Ureter (tissue), 1 donor: ENCODE measurements at regions not wholly inside any gene's neighbourhood (a gene's known extent, or its start where the extent isn't known, plus 50 kb on each side); places are given as distances from the start of the nearest gene placed in this dataset.
"Not testable (repeated sequence)": the region's sequence is repeated elsewhere in the genome, so short reads cannot be mapped to it uniquely, and the experiment has no call there.

Experiments
- DNase-seq: peaks from one replicate; pipeline ENCODE4 v3.0.0-alpha.2; 2020; ENCODE audit warnings: low spot score
- donor health status: DM: yes; HTN: yes; CAD: no.

DNA sequence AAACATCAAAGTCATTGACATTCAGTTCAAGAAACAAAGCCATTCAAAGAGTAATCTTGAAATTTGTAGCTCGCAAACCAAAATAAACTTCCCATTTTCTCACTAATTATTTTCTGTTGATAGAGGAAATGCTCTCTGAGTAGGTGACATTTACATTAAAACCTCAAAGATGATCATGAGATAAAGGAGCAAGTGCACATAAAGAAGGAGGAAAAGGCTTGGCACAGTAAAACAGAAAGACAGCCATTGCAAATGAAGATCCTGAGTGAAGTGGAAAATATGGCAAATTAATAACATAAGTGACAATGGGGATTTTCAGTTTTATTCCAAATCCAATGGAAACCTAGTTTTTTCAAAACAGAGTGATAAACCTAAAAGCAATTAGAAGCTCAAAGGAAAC lies 2320.8 kb downstream of the ARAP2 start:
- DNase-seq: no peak

DNA sequence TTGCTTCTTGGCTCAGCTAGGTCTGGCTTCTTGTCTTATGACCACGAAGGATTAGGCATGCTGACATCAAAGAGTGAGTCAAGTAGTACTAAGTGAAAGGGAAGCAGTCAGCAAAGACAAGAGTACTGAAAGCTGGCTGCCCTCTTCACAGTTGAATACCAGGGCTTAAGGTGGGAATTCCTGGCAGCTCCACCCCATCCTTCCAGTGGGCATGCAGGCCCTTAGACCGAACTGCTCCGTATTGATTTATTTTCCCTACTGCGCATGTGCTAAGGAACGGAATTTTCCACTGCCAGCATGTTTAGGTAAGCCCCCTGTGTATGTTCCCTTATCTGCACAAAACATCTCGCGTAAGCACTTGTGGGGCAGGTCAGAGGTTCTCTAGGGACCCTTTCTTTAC lies 2320.1 kb downstream of the ARAP2 start:
- DNase-seq: no peak

DNA sequence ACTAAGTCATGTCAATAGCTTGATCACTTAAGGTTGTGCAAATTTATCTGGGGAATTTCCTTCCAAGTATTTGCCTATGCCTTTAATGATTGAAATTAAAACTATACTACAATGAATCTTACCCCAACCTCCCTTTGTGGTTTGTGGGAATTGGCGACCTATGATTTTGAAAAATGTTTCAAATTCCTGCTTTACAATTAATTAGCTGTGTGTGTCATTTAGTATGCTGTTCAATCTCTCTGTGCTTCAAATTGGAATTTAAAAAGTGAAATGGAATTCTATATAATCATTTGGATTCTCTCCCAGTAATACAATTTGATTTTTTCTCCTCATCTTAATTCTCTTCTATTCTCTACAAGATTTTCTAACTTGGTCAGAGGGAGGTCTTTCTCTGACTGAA lies 2319.5 kb downstream of the ARAP2 start:
- DNase-seq: no peak

DNA sequence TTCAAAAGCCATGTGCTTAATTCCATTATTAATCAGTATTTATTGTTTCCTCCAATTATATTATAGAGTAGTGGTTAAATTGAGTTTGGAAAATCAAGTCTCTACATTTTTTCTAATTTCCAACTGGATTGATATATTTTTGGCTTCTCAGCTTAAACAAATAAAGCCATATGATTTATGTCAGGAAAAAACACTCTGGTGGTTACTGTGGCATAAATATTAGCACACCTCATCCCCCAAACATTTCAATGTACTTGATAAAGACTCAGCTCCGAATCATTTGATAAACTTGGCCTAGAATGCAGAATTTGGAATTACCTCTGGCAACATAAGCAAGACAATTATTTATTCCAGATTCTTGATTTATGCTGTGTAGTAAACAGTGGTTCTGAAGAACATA lies 2313.8 kb downstream of the ARAP2 start:
- DNase-seq: no peak

DNA sequence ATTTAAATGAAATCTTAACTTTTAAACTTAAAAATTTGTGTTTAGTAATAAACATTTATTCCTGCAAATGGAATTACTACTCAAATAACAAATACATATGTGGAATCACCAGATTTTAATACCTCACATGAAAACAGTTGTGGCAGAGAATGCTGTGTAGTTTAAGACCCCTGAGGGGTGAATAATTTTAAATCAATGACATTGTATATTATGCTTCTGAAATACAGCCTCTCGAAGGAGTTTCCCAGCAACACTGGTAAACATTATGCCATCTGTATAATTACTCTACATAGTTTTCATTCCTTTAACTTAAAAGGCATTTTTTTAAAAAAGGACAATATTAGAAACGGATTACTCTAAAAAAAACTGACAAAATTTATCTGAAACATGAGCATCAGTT lies 2313.3 kb downstream of the ARAP2 start:
- DNase-seq: no peak

DNA sequence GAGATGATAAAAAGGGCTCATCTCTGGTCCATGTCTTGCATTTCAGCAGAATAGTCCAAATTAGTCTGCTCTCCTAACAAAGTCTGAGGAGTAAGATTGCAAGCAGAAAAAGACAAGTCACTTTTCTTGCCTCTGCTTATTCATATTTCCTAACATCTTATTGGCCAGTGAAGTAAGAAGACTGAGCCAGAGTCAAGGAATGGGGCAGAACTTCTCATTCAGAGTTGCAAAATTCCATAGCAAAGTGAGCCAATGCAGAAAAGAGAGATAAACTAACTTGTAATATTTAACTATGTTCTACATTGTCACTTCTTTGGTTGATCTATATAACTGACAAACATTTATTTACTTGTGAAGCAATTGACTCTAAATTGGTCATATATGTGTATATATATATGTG lies 2304.0 kb downstream of the ARAP2 start:
- DNase-seq: no peak

DNA sequence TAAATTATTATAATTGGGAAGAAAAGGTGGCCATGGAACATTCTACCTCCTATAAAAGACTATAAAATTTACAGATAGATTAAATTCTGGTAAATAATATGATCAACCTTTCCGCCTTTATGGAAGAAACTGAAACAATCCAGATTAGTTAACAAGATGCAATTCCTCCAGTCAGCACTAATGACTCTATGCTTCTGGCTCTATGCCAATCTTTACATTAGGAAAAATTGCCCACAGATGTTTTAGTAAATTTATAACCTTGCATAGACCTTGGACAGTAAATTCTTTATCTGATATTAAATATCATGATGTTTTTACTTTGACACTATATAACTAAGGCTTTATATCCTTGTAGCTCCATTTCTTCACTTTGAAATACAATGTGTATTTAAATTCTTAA lies 2302.5 kb downstream of the ARAP2 start:
- DNase-seq: no peak

DNA sequence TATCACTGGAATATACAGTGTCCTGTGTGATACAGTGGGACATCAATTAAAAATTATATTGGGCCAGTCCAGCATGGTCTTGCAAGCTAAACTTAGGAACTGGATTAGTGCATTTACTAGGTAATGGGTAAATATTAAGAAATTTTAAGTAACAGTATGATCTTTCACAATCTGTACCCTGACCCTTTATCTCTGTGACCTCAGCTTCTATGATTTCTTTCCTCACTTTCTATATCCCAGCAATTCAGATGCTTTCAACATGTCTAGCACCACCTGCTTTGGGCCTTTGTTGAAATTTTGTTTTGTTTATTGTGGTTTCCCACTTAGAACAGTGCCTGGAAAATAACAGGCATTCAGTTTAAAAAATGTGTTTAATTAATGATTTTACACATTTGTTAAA lies 2295.4 kb downstream of the ARAP2 start:
- DNase-seq: no peak

DNA sequence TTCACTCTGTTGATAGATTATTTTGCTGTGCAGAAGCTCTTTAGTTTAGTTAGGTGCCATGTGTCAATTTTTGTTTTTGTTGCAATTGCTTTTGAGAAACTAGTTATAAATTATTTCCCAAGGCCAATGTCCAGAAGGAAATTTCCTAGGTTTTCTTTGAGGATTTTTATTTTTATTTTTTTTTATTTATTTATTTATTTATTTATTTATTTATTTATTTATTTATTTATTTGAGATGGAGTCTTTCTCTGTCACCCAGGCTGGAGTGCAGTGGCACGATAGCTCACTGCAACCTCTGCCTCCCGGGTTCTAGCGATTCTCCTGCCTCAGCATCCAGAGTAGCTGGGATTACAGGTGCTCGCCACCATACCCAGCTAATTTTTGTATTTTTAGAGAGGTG lies 2290.5 kb downstream of the ARAP2 start:
- not testable (repeated sequence) for DNase-seq

DNA sequence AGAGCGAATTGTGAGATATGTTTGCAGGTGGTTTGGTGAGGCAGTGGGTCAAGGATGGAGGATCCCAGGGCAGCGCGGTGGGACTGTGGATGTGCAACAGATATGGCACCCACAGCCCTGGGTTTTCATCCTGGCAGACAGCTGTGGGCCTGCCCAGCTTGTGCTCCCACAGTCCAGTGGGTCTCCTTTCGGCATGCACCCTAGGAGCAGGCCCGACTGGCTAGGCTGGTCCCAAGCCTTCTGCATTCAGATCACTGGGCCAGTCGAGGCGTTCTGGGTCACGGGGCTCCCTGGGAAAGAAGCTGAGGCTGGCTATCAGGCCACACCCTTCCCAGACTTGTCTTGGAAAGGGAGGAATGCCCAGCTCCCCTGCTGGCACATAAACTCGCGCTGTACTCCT lies 2289.6 kb downstream of the ARAP2 start:
- no peak for DNase-seq

DNA sequence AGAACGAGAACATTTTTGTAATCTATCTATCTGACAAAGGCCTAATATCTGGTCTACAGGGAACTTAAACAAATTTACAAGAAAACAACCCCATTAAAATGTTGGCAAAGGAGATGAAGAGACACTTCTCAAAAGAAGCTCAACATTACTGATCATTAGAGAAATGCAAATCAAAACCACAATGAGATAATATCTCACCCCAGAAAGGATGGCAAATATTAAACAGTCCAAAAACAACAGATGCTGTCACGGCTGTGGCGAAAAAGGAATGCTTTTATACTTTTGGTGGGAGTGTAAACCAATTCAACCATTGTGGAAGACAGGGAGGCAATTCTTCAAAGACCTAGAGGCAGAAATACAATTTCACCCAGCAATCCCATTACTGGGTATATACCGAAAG lies 2284.8 kb downstream of the ARAP2 start:
- no peak for DNase-seq

DNA sequence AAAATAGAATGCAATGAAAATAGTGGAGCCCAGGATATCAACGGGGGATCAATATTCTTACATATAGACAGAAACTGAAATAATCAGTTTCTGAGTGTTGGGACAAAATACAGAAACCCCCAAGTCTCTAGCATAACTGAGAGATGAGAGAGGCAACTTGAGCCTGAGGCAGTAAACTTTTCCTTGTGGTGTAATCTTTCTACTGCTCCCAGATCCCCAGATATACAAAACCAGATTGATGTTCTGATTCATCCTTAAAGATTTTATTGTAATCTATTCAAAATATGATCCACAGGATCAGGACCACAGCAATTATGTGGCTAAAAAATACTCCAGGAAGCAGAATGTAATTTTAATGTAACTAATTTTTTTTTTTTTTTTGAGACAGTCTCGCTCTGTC lies 2282.6 kb downstream of the ARAP2 start:
- no peak for DNase-seq

DNA sequence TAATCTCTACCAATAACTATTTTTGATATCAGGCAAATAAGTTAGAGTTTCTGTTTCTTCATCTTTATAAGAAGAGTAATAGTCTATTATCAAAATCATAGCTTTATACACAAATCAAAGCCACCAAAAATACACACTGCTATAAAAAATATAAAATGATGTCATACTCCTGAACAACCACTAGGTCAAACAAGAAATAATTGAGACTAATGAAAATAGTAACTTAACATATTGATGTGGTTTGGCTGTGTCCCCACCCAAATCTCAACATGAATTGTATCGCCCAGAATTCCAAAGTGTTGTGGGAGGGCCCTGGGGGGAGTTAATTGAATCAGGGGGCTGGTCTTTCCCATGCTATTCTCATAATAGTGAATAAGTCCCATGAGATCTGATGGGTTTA lies 2277.5 kb downstream of the ARAP2 start:
- DNase-seq: no peak

DNA sequence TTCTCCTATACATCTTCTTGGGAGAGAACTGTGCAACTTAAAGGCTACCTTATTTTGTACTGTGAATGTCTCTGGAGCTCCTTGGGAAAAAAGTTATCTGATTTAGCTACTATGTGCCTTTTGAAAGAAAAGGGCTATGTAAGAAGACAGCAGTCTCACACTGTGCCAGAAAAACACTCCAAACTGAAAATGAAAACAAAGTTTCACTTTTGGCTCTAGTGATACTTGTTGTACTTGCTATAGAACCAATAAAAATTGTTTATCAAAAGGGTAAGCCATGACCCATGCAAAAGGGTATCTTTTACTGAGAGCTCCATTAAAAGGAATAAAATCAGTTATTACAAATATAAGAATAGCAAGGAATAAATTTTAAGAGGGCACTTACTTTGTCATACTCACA lies 2270.0 kb downstream of the ARAP2 start:
- DNase-seq: no peak

DNA sequence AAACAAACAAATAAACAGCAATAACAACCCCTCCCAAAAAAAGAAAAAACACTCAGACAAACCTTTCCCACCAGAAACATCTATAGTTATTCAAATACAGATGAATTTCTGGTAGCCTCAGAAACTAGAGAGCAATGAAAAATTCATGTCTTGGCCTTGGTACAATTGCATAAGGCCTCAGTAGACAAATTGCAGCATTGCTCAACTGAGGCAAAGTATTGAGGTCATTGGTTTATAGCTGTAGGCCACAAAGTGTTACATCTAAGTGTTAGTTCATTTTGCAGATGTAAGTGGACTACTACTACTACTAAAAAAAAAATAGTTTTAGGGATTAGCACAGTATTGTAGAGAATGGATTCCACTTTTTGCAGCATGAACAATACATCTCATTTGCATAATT lies 2268.3 kb downstream of the ARAP2 start:
- no peak for DNase-seq

DNA sequence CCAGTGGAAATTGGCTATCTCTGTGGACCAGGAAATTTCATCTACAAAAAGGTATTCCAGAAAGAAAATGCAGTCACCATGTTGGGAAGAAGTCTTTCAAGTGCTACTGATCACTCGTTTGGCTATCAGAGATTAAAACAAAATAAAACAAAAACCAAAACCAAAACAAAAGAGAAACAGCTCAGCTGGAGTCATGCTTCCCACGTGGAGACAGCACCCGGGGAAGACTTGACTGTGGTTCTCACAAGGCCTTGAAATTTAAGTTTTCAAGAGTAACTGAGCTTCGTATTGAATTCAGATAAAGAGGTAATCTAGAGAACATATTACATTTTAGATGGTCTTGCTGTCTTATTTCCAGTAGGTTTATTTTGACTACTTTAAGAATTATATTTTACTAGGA lies 2264.5 kb downstream of the ARAP2 start:
- DNase-seq: not testable (repeated sequence)

DNA sequence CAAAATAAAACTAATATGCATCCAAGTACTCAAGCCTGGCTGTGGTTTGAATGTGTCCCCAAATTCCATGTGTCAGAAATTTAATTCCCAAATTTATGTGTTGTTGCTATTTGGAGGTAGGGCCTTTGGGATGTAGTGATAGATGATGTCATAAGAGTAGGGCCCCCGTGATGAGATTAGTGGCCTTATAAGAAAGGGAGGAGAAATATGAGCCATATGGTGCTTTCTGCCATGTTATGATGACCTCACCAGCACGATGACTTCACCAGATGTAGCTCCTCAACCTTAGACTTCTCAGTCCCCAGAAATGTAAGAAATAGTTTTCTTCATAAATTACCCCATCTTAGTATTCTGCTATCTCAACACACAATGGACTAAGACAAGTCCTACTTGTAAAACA lies 2264.0 kb downstream of the ARAP2 start:
- DNase-seq: no peak

DNA sequence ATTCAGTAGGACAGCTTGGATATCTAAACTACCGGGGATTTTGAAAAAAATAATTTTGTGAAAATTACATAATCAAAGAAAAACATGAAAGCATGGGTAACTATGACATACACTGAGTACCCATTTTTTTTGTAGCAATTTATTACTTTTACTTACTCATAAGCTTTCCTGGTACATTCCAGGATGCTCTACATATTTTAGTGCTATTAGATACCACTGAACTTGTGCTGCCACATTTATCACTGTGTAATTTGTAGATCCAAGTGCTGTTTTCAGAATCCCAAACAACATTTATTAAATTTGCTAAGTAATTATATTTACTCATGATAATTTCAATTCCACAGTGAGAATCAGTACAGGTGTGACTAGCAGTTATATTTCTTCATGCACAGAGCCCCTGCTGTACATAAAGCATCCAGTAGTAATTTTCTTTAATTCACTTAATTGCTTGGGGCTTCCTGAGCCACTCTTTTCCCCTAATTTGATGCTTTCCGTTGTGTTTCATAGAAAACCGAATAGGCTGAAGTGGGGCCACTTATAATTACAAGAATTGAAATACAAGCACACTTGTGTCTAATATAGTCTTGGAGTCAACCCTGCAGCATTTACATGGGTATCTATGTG lies 2254.4 kb downstream of the ARAP2 start:
- DNase-seq: no peak

DNA sequence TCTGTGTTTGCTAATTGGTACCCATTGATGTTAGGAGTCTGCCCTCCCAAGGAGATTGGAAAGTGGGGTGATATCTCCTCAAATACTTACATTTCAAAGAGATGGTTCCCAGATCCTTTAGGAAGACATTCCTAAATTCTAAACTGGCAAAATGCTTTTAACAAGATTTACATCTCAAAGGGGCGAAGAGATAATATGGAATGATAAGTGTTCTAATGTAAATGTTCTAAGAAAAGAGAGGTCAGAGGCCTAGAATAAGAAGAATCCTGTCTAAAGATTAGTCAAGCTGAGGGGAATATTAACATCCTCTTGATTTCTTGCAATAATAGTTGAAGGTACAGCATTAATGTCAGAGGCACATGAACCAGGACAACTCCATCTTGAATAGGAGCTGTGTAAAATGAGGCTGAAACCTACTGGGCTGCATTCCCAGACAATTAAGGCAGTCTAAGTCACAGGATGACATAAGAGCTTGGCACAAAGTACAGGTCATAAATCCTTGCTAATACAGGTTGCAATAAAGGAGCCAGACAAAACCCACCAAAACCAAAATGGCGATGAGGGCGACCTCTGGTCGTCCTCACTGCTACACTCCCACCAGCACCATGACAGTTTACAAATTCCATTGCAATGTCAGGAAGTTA lies 2248.1 kb downstream of the ARAP2 start:
- no peak for DNase-seq

DNA sequence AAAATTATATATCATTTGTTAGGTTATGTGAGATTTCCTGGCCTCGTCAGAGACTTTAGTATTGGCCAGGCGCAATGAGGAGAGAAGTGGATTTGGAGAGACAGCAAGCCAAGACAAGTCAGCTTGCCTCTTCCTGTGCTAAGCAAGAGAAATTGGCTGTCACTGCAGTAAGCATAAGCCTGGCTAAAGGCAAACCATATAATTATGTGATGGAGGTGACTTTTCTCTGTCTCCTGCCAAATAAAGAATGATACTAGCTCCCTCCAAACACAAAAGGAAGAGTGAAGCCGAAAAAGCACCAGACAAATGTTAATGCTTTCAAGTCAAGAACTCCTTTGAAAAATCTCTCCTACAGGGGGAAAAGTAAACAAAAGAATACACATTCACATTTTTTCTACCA lies 2246.0 kb downstream of the ARAP2 start:
- no peak for DNase-seq

DNA sequence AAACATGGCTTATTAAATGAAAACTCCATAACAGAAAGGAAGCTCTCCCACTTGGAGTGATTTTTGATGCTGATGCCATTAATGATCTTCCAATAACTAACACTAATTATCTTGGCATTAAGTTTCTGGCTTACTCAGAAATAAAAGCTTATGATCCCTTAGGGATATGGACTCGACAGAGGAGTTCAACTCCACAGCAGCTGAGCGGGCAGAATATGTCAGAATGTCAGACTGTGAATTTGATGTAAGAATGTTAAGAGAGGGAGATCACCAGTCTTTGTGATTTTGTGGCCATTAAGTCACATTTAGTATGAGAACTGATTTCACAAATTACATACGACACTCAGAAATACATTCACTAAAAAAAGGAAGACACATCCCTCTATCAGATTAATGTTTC lies 2244.0 kb downstream of the ARAP2 start:
- DNase-seq: no peak

DNA sequence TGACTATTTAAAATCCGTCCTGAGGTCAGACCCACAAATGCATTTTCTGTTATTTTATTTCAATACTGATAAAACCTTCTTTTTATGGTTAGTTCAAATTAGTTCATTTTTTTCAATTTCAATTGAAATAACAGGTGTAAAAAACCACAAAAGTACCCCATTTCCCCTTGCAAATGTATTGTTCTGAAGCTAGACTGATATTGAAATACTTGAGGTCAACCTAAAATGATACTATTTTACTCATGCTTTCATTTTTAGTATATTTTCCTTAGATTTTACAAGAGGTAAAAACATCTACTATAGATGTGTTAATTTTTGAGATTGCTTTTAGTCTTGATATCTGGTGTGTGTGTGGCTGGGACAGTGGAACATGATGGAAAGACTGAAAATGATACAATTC lies 2237.8 kb downstream of the ARAP2 start:
- DNase-seq: not testable (repeated sequence)

DNA sequence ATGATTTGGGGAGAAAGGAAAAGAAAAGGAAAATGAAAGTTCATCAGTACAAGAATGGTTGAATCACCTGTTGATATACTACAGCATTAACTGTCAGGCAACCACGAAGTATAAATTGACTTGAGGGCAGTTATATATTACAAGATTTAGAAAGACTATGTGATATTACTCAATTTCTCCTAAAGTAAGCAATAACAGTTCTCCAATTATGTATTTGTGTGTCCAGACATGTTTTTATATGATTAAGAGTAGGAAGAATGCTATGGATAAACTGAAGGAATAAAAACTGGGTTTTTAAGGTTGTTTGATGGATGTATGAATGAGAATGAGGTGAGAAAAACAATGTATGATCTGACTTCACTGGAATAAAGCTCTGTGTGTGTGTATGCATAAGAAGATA lies 2234.4 kb downstream of the ARAP2 start:
- no peak for DNase-seq
